Activated T-cell treated with anti-CD3 and anti-CD28 coated beads for 24 hours (primary cell): ENCODE measurements at regions not wholly inside any gene's neighbourhood (a gene's known extent, or its start where the extent isn't known, plus 50 kb on each side); places are given as distances from the start of the nearest gene placed in this dataset.
"Not testable (repeated sequence)": the region's sequence is repeated elsewhere in the genome, so short reads cannot be mapped to it uniquely, and the experiment has no call there.

Experiments used
- DNase-seq: peaks from one replicate; pipeline ENCODE4 v3.0.0-alpha.2; 2020; ENCODE audit warnings: low read depth

GRCh38 chr1:222470252-222470805 lies 77.6 kb downstream of the HHIPL2 start:
- not testable (repeated sequence) for DNase-seq

DNA sequence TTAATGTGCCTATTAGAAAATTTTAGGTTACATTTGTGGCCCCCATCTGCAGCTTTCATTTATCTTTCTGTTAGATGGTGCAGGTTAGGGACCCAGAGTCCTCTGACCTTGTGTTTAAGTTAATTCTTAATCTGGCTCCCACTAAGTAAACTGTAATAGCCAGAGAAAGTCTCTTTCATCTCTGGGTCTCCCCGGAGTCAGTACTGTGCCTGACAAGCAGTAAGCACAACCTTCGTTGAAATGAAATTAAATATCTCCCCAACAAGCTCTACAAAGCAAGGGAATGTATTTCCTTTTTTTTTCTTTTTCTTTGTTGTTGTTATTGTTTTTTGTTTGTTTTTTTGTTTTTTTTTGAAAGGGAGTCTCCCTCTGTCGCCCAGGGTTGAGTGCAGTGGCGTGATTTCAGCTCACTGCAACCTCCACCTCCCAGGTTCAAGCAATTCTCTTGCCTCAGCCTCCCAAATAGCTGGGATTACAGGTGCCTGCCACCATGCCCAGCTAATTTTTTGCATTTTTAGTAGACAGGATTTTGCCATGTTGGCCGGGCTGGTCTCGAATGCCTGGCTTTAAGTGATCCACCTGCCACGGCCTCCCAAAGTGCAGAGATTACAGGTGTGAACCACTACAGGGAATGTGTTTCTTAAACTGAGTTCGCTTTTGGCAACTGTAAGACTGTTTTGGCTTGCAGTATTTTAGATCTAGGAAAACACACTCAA lies 81.6 kb downstream of the HHIPL2 start:
- DNase-seq, result no peak

- peak; percentile 78 for DNase-seq
These were observed 82.5 kb downstream of the HHIPL2 start for GRCh38 chr1:222465211-222466041.

GRCh38 chr1:222464841-222465210 lies 83.1 kb downstream of the HHIPL2 start:
- DNase-seq, result peak; percentile 65

DNA sequence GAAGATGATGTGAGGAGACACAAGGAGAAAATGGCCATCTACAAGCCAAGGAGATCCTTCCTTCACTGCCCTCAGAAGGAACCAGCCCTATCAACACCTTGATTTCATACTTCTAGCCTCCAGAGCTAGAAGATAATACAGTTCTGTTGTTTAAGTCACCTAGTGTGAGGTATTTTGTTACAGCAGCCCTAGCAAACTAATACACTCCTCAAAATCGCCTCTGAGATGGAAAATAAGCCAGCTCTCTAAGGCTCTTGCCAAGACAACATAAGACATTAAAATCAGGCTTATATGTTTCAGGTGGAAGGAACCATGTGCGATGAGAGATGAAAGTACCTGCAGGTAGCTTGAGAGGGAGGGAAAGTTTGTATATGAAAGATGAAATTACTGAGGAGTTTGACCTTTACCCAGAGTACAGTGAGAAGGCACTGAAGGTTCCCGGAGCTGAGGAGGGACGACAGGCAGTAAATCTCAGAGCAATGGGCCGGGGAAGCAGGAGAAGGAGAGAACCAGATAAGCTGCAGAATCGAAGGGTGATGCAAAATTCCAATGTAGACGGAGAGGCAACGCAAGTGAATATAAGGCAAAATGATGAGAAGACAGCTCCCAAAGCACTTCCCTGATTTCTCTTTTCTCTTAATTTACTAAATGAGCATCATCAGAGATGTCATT lies 84.7 kb downstream of the HHIPL2 start:
- no peak for DNase-seq

GRCh38 chr1:222462601-222463000 lies 85.3 kb downstream of the HHIPL2 start:
- DNase-seq, result no peak

GRCh38 chr1:222461941-222462340 lies 86.0 kb downstream of the HHIPL2 start:
- DNase-seq, result no peak

DNA sequence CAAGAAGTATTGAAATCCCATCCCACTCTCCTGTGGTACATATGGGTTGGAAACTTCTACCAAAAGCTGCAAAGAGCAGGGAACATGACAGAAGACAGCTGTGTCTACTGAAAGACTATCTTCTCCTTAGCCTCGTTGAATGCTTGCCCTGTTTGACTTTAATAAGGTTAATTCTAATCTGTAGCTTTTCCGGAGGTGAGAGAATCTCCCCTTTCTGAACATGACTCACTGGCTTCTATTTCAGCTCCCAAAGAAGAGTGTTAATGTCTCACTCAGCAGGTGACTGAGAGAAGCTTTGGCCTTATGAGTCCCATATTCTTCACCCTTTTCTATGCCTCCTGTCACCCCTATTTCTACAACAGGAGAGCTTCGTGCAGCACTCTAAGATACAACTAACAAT lies 88.3 kb downstream of the HHIPL2 start:
- DNase-seq, result no peak

DNA sequence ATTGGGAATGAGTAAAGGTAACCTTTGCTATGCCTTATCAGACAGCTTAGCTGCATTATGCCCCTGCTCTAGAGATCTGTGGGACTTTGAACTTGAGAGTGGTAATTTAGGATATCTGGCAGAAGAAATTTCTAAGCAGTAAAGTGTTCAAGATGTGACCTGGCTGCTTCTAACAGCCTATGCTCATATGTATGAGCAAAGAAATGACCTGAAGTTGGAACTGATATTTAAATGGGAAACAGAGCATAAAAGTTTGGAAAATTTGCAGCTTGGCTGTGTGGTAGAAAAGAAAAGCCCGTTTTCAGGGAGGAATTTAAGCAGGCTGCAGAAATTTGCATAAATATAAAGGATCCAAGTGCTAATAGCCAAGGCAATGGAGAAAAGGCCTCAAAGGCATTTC lies 90.4 kb downstream of the HHIPL2 start:
- no peak for DNase-seq

- DNase-seq, result no peak
These were observed 90.8 kb downstream of the HHIPL2 start for GRCh38 chr1:222457084-222457483.

GRCh38 chr1:222455188-222455879 lies 92.6 kb downstream of the HHIPL2 start:
- DNase-seq, result peak; percentile 74

- DNase-seq, result no peak
These were observed 93.1 kb downstream of the HHIPL2 start for GRCh38 chr1:222454782-222455181.

- no peak for DNase-seq
These were observed 93.7 kb downstream of the HHIPL2 start for GRCh38 chr1:222454186-222454585.

- DNase-seq, result no peak
These were observed 95.9 kb downstream of the HHIPL2 start for GRCh38 chr1:222452031-222452430.

GRCh38 chr1:222443566-222443965 lies 104.3 kb downstream of the HHIPL2 start:
- no peak for DNase-seq

DNA sequence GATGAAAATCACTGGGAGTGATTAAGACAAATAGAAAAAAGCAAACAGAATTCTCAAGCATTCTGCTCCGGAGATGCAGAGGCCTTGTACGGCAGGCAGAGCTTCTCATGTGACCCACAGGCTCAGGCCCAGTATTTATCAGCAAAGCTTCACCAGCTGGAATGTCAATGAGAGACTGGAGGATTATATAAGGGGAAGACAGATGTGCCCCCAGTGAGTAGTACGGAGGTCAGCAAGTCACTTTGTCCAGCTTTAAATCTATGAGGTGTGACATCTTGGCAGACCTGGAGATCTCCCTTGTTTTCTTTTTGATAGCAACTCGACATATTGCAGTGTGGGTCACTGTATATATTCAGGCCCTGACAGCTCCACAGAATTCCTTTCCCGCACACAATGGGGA lies 106.8 kb downstream of the HHIPL2 start:
- no peak for DNase-seq

GRCh38 chr1:222424826-222425225 lies 123.1 kb downstream of the HHIPL2 start:
- no peak for DNase-seq

- no peak for DNase-seq
These were observed 126.5 kb downstream of the HHIPL2 start for GRCh38 chr1:222421380-222421779.

GRCh38 chr1:222420633-222421032 lies 127.3 kb downstream of the HHIPL2 start:
- DNase-seq, result no peak

- DNase-seq, result no peak
These were observed 129.2 kb downstream of the HHIPL2 start for GRCh38 chr1:222418654-222419053.

DNA sequence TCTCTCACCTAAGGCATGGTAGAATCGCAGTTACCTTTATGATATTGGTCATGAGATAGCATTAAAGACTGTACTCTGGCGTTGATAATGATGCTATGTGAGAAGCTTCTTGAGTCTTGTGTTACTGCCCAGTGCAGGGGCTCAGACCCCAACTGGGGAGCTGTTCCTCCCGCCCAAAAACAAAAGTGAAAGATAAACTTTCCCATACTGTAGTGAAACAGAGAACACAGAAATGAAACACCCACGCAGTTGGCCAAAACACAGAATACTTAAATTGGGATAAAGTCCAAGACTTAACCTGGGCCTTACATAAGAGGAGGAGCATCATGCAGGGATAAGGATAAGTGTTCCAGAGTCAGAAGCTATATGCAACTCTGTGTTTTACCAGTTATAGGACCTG lies 130.6 kb downstream of the HHIPL2 start:
- DNase-seq, result no peak
